WTC11 (cell line): ENCODE measurements at regions not wholly inside any gene's neighbourhood (a gene's known extent, or its start where the extent isn't known, plus 50 kb on each side); places are given as distances from the start of the nearest gene placed in this dataset.

Source experiments
- CTCF ChIP-seq: fragments of 200-600 bp; IDR thresholded peaks from 2 replicates; pipeline ENCODE4 v1.8.0; 2022; ENCODE audit warnings: antibody characterized with exemption
- E2F4 ChIP-seq: sonication (generic); formaldehyde crosslinking; IDR thresholded peaks from 2 replicates; pipeline ENCODE4 v1.8.1; 2022; ENCODE audit warnings: low read depth, mild to moderate bottlenecking, moderate library complexity, missing genetic modification reagents, borderline replicate concordance
- PRRX2 ChIP-seq: fragments of 250-450 bp; sonication (Bioruptor Pico); IDR thresholded peaks from 2 replicates; pipeline ENCODE4 v1.8.0; 2021; ENCODE audit warnings: mild to moderate bottlenecking
- SP1 ChIP-seq: sonication (generic); formaldehyde crosslinking; conservative IDR thresholded peaks from 2 replicates; pipeline ENCODE4 v1.8.1; 2022; ENCODE audit warnings: missing genetic modification reagents
- TEAD4 ChIP-seq: sonication (generic); formaldehyde crosslinking; IDR thresholded peaks from 2 replicates; pipeline ENCODE4 v1.8.0; 2022; ENCODE audit warnings: mild to moderate bottlenecking, missing genetic modification reagents
- USF1 ChIP-seq: sonication (generic); formaldehyde crosslinking; IDR thresholded peaks from 2 replicates; pipeline ENCODE4 v1.8.0; 2022; ENCODE audit warnings: mild to moderate bottlenecking, missing genetic modification reagents
- ZNF263 ChIP-seq: sonication (generic); formaldehyde crosslinking; IDR thresholded peaks from 2 replicates; pipeline ENCODE4 v1.8.1; 2022; ENCODE audit warnings: low read depth, mild to moderate bottlenecking, moderate library complexity, missing genetic modification reagents

DNA sequence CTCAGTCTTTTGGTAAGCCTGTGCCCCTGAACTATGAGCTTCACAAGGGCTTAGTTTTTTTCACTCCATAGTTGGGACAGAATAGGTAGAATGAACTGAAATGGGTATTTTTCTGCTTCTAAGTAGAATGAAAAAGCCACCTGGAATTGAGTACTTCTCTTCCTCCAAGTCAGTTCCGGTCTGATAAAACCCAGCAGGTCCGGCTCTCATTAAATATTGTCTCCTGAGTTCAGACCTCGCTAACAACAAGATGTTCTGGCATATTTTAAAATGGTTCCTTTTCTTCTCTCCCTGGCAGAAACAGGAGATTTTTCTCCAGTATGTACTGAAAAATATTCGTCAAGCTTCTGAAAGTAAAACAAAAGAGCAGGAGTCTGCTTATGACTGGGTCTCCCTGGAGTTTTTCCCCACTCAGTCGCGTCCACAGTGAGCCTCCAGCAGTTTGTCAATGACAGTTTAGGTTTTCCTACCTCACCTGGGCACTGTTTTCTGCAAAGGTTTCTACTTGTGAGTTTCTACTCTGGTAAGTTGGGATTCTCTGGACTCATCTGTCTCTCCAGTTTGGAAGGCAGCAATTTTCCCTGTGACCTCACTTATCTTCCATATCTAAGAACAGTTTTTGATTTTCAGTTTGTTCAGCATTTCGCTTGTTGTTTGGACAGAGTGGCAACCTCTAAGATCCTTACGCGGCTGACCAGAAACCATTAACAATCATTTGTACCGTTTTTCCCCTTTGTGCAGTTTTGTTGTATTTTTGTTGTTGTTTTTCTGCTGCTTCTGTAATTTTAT, 868.0 kb downstream of the METTL15 start:
- no peak for TF ChIP-seq E2F4 (CRISPR knock-in tag)
- no peak for TF ChIP-seq CTCF
- no peak for TF ChIP-seq ZNF263 (CRISPR knock-in tag)
- no peak for TF ChIP-seq TEAD4
- no peak for TF ChIP-seq PRRX2 (CRISPR knock-in tag)
- no peak for TF ChIP-seq USF1
- TF ChIP-seq SP1: no peak
